NCI-H524 treated with DMSO at 0.1 percent for 48 hours (cell line): ENCODE measurements at regions not wholly inside any gene's neighbourhood (a gene's known extent, or its start where the extent isn't known, plus 50 kb on each side); places are given as distances from the start of the nearest gene placed in this dataset.
"Not testable (repeated sequence)": the region's sequence is repeated elsewhere in the genome, so short reads cannot be mapped to it uniquely, and the experiment has no call there.

Experiments
- DNase-seq: peaks from one replicate; lab custom pipeline; 2025; lab: John Stamatoyannopoulos, UW

- DNase-seq: not testable (repeated sequence)
These were observed 66.2 kb downstream of the SYT15 start for GRCh38 chr10:46645110-46645509.

- DNase-seq: not testable (repeated sequence)
These were observed 67.2 kb downstream of the SYT15 start for GRCh38 chr10:46646132-46646531.

- not testable (repeated sequence) for DNase-seq
These were observed 72.0 kb downstream of the SYT15 start for GRCh38 chr10:46650967-46651366.

GRCh38 chr10:46657437-46657836 lies 78.5 kb downstream of the SYT15 start:
- not testable (repeated sequence) for DNase-seq

GRCh38 chr10:46660027-46660834 lies 81.3 kb downstream of the SYT15 start:
- DNase-seq: not testable (repeated sequence)

- DNase-seq: not testable (repeated sequence)
These were observed 81.9 kb downstream of the SYT15 start for GRCh38 chr10:46660835-46661164.

GRCh38 chr10:46665536-46665935 lies 86.6 kb downstream of the SYT15 start:
- DNase-seq: not testable (repeated sequence)

- DNase-seq: not testable (repeated sequence)
These were observed 89.5 kb downstream of the SYT15 start for GRCh38 chr10:46668357-46668997.

GRCh38 chr10:46677836-46678435 lies 99.0 kb downstream of the SYT15 start:
- DNase-seq: not testable (repeated sequence)

- not testable (repeated sequence) for DNase-seq
These were observed 112.5 kb downstream of the SYT15 start for GRCh38 chr10:46691397-46691796.

- DNase-seq: not testable (repeated sequence)
These were observed 114.3 kb downstream of the SYT15 start for GRCh38 chr10:46693218-46693617.

- not testable (repeated sequence) for DNase-seq
These were observed 138.3 kb downstream of the SYT15 start for GRCh38 chr10:46717264-46717663.

- DNase-seq: not testable (repeated sequence)
These were observed 139.1 kb downstream of the SYT15 start for GRCh38 chr10:46718014-46718413.

- peak; percentile 0 for DNase-seq
These were observed 141.5 kb downstream of the SYT15 start for GRCh38 chr10:46720386-46720785.

- DNase-seq: not testable (repeated sequence)
These were observed 142.0 kb downstream of the SYT15 start for GRCh38 chr10:46720811-46721518.

- DNase-seq: not testable (repeated sequence)
These were observed 145.3 kb downstream of the SYT15 start for GRCh38 chr10:46724258-46724657.

GRCh38 chr10:46728359-46728758 lies 149.4 kb downstream of the SYT15 start:
- DNase-seq: not testable (repeated sequence)

GRCh38 chr10:46730729-46731128 lies 151.8 kb downstream of the SYT15 start:
- DNase-seq: not testable (repeated sequence)

GRCh38 chr10:46733635-46734261 lies 154.8 kb downstream of the SYT15 start:
- not testable (repeated sequence) for DNase-seq

- not testable (repeated sequence) for DNase-seq
These were observed 155.3 kb downstream of the SYT15 start for GRCh38 chr10:46734262-46734642.

GRCh38 chr10:46739919-46740318 lies 161.0 kb downstream of the SYT15 start:
- DNase-seq: not testable (repeated sequence)

- DNase-seq: not testable (repeated sequence)
These were observed 161.4 kb downstream of the SYT15 start for GRCh38 chr10:46740368-46740767.
